Gastrocnemius medialis (tissue), 4 donors: ENCODE measurements at regions not wholly inside any gene's neighbourhood (a gene's known extent, or its start where the extent isn't known, plus 50 kb on each side); places are given as distances from the start of the nearest gene placed in this dataset.

Experiments
- CTCF ChIP-seq, 5 experiments: fragments of 450-650 bp in 3 of 5; fragments of 200-600 bp in 2 of 5; sonication (generic) in 2 of 5; IDR thresholded peaks in 4 of 5; conservative IDR thresholded peaks in 1 of 5; 1 replicate in 4 of 5; 2 replicates in 1 of 5; pipeline ENCODE4 v1.5.1; 2016 to 2019; ENCODE audit warnings: antibody characterized with exemption in 5 of 5, mild to moderate bottlenecking in 3 of 5, moderate library complexity in 3 of 5
- POLR2A ChIP-seq, 2 donors: fragments of 450-650 bp; IDR thresholded peaks; one replicate each; pipeline ENCODE4 v1.6.1; 2017; ENCODE audit warnings: antibody characterized with exemption in 2 of 2, mild to moderate bottlenecking in 2 of 2, moderate library complexity in 2 of 2

GRCh38 chr2:57880446-57880845 lies 166.2 kb upstream of the VRK2 start:
- no peak for TF ChIP-seq POLR2A (IDR thresholded peaks at IDR 0.05)
- no peak for TF ChIP-seq CTCF (IDR thresholded peaks at IDR 0.05 in 4 of 5, conservative IDR thresholded peaks at IDR 0.05 in 1 of 5)
